RPMI8226 (cell line): ENCODE measurements at regions not wholly inside any gene's neighbourhood (a gene's known extent, or its start where the extent isn't known, plus 50 kb on each side); places are given as distances from the start of the nearest gene placed in this dataset.
"Not testable (repeated sequence)": the region's sequence is repeated elsewhere in the genome, so short reads cannot be mapped to it uniquely, and the experiment has no call there.

Experiments used
- DNase-seq: peaks from one replicate; pipeline ENCODE4 v3.0.0-alpha.2; 2015

DNA sequence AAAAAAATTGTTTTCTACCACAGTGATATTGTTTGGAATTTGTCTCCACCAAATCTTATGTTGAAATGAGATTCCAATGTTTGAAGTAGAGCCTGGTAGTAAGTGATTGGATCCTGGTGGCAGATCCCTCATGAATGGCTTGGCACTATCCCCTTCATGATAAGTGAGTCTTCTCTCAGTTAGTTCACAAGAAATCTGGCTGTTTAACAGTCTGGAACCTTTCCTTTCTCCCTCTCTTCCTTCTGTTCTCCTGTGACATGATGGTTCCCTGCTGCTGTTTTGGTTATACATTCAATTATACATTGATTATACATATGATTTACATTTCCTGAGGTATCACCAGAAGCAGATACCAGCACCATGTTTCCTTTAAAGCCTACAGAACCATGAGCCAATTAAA is 442.2 kb downstream of the SLC6A15 start:
- DNase-seq = no peak

DNA sequence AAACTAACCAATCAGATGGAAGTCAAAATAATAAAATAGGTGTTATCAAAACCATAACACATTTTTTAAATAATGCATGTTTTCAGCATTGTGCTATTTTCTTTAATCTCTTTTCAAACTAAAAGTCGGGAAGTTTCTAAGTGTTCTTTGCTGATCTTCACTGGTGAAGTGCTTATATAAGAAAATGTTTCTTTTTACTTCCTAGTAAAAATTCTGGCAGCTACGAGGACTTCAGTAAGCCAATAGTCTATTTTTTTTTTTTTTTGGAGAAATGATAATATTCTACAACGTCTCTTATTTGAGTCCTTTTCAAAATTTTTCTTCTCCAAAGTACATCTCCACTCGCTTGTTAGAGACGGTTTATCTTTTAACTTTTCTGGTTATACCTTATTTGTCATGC is 448.0 kb downstream of the SLC6A15 start:
- DNase-seq = no peak

DNA sequence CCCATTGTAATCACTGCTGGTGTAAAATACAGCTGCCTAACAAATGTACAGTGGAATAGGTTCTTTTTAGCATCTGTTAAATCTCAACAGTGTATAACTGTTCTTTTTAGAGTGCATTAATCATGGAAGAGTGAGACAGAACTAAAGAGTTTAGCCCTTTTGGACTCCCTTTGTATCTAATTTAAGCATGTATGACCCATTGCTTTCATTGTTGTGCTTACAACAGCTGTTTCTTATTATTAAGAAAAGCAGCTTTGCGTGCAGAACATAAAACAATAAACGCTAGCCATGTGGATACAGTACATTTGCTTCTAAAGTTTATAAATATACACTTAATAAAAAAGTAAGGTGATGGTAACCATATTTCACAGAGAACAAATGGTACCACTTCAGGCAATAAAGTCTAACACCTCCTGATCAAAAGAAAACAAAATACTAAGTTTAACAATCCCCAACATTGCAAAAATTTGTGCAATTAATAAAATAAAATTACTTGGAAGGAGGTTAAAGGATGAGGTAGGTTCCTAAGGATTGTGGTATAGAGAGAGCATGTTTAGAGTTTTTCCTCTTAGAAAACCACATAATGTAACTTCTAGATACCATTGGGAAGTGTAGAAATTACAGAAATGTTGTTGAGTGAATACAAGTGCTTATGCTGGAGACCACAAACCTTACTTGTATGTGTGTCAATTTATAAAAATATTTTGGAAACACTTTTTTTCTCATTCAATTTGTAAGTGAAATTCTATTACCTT is 448.7 kb downstream of the SLC6A15 start:
- no peak for DNase-seq

DNA sequence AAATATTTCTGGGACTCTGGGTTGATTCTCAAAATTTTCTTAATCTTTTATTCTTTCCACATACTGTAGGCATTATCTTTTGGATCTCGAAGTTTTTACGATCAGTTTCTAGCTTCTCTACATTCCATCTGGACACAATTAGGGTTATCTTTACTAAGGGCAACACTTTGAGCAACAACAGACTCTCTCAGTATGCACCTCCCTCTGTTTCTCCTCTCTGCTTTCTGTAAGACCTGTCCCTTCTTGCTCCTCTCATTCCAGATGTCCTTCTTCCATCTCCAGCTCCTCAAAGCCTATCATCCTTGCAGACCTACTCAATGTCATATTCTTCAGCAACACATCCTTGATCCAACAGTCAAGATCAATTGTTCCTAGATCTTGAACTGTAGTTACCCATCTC is 457.0 kb downstream of the SLC6A15 start:
- DNase-seq = no peak

DNA sequence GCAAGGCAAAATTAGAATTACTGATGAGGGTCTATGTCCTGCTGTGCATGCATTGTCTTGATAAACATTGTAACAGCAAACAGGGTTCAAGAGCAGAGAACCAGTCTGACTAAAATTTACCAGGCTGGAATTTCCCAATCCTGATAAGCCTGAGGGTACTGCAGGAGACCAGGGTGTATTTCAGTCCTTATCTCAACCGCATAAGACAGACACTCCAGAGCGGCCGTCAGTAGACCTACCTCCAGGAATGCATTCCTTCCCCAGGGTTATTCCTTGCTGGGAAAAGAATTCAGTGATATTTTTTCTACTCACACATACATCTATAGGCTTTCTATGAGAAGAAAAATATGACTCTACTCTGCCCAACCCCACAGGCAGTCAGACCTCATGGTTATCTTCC is 466.1 kb downstream of the SLC6A15 start:
- not testable (repeated sequence) for DNase-seq

DNA sequence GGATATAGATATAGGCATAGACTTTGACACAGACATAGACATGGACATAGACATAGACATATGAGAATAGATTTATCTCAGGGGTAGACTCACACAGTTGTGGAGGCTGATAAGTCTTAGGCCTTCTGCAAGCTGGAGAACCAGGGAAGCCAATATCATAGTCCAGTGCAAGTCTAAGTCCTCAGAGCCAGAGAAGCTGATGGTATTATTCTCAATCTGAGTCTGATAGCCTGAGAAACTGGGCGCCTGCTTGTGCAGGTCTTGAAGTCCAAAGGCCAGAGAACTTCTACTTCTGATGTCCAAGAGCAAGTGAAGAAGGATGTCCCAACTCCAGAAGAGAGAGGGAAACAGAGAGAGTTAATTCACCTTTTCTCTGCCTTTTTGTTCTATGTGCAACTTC is 476.5 kb downstream of the SLC6A15 start:
- DNase-seq = no peak

DNA sequence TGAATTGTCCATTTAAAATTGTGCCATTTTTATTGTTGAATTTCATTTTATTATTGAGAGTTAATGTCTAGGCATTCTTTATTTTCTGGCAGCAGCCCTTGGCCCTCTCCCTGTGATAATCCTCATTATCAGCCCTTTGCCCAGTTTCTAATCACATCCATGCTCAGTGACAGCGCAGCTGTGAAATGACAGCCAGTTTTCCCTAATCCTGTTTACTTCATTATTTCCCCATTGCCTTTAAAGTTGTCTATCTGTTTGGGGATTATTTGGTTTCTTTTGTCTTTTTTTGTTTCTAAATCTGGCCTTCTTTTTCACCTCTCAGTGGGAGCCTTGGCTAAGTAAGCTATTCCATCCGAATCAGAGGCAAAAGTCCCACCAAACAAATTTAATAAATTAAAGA is 476.9 kb downstream of the SLC6A15 start:
- no peak for DNase-seq

DNA sequence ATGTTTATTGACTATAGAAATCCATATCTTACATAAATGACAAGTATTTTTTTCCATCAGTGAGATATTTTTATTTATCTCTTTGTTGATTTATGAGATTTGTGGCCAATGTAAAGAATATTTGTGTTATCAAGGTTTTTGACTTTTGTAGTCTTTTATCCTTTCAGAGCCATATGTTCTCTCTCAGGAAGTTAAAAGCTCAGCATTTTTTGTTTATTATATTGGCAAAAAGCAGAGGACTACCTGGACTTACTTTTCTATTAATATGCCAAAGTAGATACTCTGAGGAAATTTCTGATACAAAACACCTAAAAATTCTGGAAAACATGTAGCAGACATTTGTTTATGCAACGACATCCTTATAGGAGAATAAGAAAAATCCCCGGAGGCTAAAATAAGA is 490.3 kb downstream of the SLC6A15 start:
- DNase-seq = no peak

DNA sequence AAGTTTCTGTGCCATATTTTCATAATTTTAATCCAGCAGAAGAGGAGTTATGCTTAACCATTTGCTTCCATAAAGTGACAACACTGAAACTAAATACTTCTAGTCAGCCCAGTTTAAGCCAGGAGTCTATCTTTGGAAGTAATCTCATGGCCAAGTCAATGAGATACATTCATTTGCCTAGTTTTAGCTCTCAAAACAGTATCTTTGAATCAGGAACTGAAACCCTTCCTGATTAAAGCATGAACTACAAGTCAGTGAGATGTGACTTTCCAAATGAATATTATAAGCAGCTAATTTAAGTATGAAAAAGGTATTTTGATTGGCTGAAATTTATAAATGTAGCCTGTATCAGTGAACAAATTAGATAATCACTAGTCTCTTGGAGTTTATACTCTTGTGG is 491.5 kb downstream of the SLC6A15 start:
- no peak for DNase-seq

DNA sequence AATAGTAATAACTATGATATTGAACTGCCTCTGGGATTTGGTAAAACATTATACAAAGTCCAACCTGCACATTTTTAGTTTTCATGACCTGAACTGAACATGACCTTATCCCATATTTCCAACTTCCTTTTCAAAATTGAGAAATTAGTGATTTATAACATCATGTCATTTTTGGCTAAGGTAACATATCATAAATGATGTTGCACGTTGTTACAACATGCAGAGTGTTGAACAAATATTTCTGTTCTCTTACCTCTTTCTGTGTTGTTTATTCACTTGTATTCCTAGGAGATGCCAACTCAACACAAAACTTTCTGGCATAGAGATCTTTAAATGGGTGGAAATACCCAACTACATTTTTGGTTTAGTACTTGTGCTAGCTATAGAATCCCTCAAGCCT is 496.0 kb downstream of the SLC6A15 start:
- no peak for DNase-seq

DNA sequence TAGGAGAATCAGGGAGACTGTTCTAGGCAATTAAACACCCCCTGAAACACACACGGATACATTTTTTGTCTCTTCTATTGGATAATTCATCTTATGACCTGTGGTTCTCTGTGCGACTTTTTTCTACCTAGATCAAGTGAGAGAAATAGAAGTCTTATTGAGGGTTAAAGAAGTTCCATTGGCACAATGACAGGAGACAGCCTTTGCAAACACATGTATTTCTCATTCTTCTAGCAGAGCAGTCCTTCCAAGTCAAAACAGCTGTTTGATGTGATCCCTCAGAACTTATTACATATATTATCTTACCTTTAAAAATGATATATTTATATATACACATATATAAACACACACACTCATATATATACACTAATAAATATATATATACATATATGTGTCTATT is 496.7 kb downstream of the SLC6A15 start:
- no peak for DNase-seq

DNA sequence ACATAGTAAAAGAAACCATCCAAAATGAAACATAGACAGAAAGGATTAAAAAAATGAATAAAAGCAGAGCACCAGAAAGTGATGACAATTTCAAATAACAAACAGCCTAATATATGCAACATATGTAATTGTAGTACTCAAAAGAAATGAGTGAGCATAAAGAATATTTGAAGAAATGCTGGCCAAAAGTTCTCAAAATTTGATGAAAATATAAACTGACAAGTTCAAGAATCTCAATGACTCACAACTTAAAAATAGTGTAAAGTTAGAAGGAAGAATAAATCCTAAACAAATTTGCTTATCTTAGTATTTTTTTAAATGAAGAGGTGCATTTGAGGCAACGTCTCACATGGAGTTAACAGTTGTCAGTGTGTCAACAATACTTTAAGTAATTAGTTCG is 498.9 kb downstream of the SLC6A15 start:
- DNase-seq = no peak

DNA sequence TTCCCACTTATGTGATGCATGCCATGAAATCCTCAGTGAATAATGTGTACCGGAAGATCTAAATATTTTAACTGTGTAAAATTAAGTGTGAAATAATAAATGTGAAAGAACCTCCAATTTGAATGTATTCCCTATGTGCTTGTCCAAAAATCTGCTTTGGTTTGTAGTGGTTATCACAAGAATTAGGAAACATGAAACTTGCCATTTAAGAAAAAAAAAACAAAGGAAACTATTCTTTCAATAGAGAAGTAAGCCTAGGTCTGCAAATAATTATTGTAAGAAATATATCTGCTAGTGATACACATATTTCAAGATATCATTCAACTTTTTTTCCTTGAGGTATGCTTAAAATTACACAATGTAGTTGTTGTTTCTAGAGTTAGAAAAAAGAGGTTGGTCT is 500.4 kb downstream of the SLC6A15 start:
- DNase-seq = no peak

DNA sequence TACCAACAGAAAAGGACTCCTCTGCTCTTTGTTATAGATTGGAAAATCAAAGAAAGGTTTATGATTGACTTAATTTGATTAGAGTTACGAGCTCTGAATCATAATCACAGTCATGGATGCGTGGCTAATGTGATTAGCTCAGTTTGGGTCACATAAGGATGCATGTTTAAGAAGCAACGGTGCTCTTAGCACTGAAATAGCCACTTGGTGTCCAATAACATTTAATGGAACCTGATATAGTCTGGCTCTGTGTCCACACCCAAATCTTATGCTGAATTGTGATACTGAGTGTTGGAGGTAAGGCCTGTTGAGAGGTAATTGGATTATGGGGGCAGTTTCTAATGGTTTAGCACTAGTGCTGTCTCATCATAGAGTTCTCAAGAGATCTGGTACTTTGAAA is 501.6 kb downstream of the SLC6A15 start:
- no peak for DNase-seq

DNA sequence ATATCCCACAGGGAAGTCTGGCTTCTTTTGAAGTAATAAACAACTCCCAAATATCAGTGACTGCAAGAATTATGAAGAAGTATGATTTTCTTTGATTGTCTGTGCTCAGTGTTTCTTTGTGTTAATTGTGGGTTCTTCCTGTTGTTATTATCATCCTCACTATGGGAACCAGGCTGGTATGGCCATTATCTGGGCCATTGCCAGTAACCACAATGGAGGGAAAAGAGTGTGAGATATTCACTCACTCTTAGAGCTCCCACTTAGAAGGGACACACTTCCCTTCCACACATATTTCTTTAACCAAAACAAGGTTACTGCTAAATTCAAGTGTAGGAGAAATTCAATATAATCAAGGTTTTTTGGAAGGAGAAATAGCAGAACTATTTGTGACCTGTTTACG is 503.7 kb downstream of the SLC6A15 start:
- DNase-seq = no peak

DNA sequence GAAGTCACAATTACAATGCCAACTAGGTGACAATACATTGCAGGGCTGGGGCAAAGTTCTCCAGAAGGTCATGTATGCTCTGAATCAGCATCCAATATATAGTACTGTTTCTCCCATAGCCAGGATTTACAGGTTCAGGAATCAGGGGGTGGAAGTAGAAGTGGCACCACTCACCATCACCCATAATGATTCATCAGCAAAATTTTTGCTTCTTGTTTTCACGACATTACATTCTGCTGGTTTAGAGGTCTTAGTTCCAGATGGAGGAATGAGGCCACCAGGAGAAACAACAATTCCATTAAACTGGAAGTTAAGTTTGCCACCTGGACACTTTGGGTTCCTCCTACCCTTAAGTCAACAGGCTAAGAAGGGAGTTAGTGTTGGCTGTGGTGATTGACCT is 505.9 kb downstream of the SLC6A15 start:
- not testable (repeated sequence) for DNase-seq

DNA sequence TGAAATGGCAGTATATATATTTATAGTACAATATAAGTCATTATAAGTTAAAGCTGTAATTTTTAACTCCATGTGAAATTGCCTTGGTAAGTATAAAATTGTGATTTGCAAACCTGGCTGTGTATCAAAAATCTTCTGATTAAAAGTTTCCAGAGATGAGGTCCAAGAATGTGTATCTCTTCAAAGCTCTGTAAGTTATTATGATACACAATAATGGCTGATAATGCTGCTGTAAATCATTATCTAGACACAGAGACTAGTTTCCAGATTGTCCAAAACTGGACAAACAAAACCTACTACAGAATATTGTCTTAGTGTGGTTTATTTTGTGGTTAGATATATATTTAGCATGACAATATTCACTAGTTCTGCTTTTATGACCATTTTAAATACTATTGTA is 514.8 kb downstream of the SLC6A15 start:
- DNase-seq = no peak

DNA sequence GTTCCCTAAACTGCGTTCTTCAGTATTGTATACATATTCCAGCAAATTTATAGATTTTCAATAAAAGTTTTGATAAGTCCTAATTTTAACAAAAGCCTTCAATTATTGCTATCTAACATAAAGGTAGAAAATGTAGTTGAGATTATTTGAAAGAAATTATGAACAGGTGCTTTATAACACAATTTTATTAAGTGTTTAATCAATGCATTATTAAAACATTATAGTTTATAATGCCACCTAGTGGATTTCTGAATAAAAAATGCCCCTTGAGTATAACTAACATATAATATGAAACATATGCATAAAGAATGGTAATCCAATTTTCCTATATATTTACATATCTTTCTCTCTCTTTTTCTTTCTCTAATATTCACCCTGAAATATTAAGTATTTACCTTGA is 515.3 kb downstream of the SLC6A15 start:
- DNase-seq = no peak

DNA sequence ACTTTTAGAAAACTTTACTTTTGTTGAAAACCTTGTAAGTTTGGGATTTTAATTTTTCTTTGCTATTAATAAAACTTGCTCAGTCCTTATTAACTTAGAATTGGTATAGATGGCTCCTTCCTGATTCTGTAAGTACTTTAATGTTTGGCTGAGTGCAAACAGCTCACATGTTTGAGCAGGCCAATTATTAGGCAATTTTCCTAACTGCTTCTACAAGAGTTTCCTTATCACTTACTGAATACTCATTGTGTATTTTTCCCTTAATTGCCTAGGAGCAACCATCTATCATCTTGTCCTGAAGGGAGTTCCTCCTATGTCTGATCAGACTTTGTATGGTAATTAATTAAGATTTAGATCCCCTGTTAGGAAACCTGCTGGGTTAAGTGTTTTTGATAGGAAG is 521.4 kb downstream of the SLC6A15 start:
- not testable (repeated sequence) for DNase-seq

DNA sequence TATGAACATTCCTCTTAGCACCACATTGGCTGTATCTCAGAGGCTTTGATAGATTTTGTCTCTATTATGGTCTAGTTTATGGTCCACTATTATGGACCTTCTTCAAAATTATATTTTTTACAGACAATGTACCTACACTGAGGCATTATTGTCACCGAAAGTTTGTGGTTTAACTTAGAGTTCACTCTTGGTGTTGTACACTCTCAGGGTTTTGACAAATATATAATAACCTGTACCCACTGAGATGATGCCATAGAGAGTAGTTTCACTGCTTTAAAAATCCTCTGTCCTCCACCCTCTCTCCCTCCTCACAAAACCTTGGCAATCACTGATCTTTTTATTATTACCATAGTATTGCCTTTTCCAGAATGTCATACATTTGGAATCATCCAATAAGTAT is 528.2 kb downstream of the SLC6A15 start:
- no peak for DNase-seq

DNA sequence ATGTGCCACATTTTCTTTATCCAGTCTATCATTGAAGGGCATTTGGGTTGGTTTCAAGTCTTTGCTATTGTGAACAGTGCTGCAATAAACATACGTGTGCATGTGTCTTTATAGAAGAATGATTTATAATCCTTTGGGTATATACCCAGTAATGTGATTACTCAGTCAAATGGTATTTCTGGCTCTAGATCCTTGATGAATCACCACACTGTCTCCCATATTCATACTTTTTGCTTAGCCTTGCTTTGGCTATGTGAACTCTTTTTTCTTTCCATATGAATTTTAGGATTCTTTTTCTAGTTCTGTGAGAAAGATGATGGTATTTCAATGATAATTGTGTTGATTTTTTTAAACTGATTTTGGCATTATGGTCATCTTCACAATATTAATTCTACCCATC is 530.1 kb downstream of the SLC6A15 start:
- not testable (repeated sequence) for DNase-seq

DNA sequence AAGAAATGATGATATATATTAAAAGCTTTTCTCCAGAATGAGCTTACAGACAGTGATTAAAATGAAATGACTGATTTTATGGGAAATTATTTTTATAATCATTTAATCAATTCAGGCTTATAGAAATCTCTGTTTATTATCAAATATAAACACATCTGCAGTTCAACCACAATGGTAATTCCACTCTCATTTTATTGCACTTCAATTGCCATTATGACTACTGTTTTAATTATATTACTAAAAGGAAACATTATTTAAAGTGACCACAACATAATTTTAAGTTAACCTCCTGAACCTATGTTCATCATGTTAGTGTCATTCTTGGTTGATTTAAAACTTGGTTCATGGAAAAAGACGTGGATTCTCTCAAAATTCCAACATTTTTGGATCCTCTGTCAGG is 536.3 kb downstream of the SLC6A15 start:
- no peak for DNase-seq

DNA sequence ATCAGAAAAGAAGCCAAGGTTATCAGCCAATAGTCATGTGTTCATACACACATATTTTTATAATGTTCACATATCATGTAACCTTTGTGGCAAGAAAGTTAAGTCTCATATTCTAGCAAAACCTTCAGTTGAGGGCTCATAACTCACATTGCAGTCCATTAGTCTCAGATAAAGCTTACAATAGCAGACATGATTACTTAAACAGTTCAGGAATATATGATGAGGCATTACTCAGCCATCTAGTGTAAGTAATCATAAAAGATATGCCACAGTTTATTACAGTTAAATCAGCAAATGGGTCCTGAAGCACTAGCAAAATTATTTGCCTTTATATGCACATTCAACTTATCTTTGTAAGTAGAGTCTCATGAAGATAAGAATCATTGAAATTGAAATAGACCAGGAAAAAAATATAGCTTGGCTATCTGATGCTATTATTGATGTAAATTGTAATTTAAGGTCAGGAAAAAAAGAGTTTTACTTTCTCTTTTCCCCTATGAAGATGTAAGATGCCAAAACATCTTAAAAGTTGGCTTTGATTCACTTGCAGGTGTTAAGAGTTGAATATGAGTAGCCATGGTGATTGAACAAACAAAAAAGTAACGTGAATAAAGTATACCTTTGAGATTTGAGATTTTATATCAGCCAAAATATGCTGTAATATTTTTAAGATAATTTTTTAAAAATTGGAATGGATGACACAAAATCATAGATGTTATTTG is 537.0 kb downstream of the SLC6A15 start:
- DNase-seq = no peak

DNA sequence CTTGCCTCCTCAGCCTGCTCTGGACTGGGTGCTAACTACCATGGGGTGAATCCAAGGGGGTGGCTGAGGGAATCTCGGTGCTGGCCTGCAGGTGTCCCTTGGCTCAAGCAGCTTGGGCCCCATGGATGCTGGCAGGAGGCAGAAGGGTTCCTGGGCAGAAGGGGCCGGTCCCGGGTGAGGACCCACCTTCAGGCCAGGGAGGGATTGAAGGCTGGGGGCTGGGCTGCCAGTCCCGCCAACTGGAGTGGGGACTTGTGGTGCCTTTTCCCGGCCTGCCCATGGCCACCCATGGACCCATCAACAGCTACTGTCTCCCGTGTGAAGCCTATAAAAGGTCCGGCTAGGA is 550.1 kb downstream of the SLC6A15 start:
- no peak for DNase-seq
